NCI-H2081 (cell line): ENCODE measurements at regions not wholly inside any gene's neighbourhood (a gene's known extent, or its start where the extent isn't known, plus 50 kb on each side); places are given as distances from the start of the nearest gene placed in this dataset.

Experiments
- DNase-seq, 2 experiments: peaks; one replicate each; lab custom pipeline; 2025; lab: John Stamatoyannopoulos, UW

DNA sequence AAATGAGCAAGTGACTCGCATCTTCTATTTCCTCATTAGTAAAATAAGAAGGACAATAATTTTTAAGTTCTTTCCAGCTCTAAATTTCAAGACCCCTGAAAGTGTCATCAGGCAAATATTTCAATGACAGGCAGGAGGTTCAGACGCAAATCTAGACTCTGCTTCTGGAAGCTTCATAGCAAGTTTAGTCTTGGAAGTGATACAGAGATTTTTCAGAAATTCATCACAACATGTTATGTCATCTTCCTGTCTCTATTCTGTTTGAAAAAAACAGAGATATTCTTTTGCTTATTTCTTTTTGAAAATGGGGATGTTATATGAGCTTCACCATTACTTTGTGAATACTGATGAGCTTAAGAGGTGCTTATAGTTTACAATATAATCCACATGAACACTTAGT lies 74.0 kb downstream of the C3orf85 start:
- DNase-seq = no peak

DNA sequence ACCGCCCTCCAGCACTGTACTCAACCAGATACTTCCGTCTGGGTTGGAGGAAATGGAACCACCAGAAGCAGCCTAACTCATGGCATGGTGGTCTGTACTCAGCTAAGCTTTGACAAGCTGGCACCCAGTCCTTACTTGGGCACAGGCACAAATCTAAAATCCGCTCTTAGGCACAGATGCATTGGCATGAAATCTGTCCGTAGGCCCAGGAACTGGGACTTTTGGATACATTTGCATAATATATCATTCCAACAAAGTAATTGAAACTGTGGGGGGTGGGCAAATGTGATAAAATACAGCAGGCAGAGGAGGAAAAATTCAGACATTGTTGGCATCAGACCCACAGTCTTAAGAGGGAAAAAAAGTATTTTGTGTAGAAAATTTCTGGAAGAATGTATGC lies 75.4 kb downstream of the C3orf85 start:
- DNase-seq = no peak

DNA sequence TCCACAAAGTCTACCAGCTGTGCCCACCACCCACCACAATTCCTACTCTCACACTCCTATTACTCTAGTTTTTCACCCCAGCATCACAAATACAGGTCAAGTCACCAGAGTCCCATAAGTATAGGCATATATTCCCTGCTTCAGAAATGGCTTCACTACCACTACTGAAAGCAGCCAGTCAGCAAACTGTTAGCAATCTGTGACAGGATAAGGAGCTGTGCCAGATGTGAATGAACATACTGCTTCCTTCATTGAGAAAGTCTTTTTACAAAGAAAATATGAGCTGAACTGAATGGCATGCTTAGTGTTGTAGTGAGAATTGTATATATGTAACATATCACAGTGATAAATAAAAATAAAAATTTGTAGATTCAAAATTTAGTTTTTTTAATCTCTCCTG lies 76.8 kb downstream of the C3orf85 start:
- no peak for DNase-seq

DNA sequence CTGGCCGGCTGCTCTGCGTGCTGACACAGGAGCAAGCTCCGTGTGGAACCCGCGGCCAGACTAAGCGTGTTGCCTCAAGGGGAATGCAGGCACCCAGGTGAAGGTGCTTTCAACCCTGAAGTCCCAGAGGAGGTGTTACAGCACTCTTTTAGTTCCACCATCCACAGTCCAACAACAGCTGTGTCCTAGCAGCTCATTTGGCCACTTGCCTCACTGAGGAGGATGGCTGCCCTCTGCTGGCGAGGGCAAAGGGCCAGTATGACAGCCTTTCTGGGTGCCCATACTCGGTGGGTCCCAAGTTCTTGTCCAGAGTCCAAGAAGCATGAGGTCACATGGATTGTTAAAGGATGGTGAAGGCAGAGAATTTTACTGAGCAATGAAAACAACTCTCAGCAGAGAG lies 87.8 kb downstream of the C3orf85 start:
- peak in 1 of 2 experiments; percentile 3 for DNase-seq

DNA sequence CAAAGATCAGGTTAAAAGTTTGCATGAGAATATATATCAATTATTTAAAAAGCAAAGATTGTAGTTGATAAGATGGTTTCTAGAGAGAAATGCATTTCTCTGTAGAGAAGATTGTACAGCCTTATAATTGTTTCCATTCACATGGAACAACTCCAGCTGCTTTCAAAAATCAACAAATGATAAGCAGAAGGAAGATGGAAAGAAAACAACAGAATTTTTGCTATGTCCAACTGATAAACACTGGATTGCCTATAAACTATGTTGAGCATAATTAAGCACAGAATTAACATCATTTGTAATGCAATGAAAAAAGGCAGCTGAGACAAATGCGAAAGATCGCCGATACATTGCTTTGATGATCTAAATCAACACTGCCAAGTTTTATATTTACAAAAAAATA lies 89.0 kb downstream of the C3orf85 start:
- DNase-seq = no peak

DNA sequence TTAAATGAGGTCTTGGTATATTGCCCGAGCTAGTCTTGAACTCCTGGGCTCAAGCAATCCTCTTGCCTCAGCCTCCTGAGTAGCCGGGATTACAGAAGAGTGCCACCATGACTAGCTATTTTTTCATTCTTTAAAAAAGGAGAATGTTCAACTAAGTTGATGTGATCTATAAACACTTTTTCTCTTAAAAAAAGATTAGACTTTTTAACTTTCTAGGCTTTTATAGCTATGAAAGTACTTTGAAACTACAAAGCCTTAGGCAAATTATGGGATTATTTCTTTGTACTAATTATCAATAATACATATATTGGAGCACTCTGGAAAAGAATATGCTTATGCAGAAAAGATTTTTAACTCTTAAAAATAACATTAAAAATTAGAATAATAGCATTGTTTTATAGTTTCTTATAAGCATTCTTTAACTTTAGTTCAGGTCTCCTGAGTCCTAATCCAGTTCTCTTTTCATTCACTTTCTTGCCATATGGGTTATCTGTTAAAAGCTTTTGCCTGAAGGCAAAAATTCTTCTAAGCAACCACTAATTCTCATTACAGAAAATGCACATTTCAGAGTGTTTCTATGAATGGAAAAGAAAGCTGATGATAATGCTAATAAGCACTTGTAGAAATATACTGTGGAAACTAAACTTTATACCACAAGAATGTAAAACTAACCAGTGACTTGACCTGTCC lies 87.8 kb downstream of the DPPA2 start:
- DNase-seq = no peak

DNA sequence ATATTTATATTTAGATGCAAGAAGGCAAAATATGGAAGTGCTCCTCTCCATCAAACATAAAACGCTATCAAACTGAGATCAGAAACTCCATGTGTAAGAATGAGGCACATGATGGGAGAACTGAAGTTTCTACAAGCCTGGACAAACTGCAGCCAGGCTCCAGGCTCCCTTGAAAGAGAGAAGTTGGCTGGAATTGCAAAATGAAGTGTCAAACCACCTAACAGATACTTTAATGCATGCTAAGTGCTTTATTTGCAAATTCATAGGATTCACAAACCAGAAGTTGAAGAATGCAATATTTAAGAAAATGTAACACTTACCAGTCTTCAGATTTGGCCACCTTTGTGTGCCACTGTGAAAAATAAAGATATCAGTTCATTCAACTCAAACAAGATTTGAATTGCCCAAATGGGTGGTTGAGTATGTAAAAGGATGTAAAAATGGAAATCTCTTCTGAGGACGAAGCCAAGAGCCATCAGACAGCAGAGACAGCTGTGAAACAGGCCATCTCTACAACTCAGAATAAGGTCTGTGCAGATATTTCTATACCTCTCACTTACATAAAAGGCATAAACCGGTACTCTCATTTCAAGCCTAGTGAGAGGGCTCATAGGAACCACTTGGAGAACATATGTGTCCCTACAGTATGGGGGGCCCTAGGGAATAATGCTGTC lies 87.0 kb downstream of the DPPA2 start:
- no peak for DNase-seq

DNA sequence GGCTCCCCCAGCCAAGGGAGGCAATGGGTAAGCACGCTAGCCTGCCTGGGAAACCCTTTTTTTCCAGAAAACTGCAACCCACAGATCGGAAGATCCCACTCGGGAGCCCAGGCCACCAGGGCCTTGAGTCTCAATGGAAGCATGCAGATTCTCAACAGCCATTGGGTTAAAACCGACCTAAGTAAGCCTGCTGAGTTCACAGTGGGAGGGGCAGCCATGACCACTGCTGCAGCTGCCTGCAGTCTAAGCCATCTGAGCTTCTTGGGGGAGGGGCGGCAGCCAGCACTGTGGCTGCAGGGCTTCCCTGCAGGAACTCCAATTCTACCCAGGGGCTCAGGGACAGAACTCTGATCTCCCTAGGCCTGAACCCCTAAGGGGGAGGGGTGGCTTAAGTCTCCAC lies 82.0 kb downstream of the DPPA2 start:
- no peak for DNase-seq

DNA sequence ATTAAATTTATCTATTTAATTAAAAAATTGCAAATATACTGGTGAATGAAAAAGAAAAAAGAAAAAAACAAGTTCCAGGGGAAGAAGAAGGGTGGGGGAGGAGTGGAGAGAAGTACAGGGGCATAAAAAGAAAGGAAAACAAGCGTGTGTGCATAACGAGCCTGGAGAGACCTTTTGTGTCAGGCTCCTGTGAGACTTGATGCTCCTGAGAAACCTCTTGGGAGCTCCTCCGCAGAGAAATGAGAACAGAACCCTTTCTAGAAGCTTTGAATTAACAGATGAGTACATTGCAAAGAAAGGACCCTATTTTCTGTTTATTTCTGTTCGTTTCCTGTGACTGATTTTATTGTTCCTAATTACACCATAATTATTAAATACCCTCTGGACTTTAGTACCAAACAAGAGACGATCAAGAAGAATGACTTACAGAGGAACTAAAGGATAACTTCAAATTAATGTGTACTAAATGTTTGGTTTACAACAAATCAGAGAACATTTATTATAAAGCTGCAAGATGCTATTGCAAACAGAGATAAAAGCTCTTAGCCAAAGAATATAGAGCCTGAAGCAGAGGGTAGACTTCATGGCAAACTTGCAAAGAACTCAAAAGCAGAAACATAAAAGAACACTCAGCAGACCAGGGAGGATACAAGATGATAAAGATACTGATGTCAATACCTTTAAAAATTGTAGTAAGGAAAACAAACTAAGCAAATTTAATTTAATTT lies 74.7 kb downstream of the DPPA2 start:
- peak in 1 of 2 experiments; percentile 7 for DNase-seq

DNA sequence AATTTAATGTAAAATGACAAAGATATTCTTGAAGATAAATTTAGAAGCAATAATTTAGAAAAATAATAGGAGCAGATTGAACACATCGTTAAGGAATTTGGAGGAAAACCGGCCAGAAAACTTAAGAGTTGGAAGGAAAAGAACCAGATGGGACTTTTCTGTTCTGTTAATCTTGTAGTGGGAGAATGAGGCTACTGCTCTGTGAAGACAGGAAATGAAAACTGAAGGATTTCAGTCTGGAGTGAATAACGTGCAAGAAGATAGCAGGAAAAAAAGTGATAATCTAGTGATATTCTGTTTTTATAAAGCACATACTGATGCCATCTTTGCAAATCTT lies 74.2 kb downstream of the DPPA2 start:
- DNase-seq = no peak
